ENCODE measurements at regions not wholly inside any gene's neighbourhood (a gene's known extent, or its start where the extent isn't known, plus 50 kb on each side); places are given as distances from the start of the nearest gene placed in this dataset.

GRCh38 chr9:1530696-1531095 lies 480.5 kb downstream of the DMRT2 start:
- no peak overlapping the region for H3K4me2 ChIP-seq (ENCODE audit: insufficient read depth, low read length)
- intact Hi-C loops (cut with micrococcal nuclease) (no loop called here), dilution Hi-C loops (cut with MboI; ENCODE audit: extremely low pct_ligation_motif_present, low sequenced_read_pairs) (no loop called here)
- BruUV-seq (replicated peaks) = no TSS peak
- POLR2A ChIA-PET = no interaction called here
- no peaks in the 10 kb centered on the region for H3K9me1 ChIP-seq (replicated peaks; ENCODE audit: control insufficient read depth, extremely low read depth, insufficient read depth, low read length)
- peaks cover 2% of the 10 kb centered on the region for H3K9me3 ChIP-seq (replicated peaks; ENCODE audit: control insufficient read depth, insufficient read depth, low read length)
- no peak overlapping the region for H3K4me3 ChIP-seq (replicated peaks in 1 of 3; ENCODE audit: insufficient read depth in 1 of 3, low read depth in 1 of 3, low read length in 3 of 3)
- CTCF ChIA-PET = no interaction called here
- no peaks in the 10 kb centered on the region for H3K27me3 ChIP-seq (ENCODE audit: control insufficient read depth in 2 of 2, insufficient read depth in 2 of 2, low read length in 2 of 2)
- no peak overlapping the region for H3K9ac ChIP-seq (replicated peaks; ENCODE audit: extremely low read depth, insufficient read depth, low read length)
- TF ChIP-seq, protein P1, sequence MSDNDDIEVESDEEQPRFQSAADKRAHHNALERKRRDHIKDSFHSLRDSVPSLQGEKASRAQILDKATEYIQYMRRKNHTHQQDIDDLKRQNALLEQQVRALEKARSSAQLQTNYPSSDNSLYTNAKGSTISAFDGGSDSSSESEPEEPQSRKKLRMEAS (IDR thresholded peaks at IDR 0.05; ENCODE audit: insufficient read depth, insufficient read length) = no peak
- TF ChIP-seq MYC (IDR thresholded peaks at IDR 0.05; ENCODE audit: low read depth, low read length) = no peak
- no peak for TF ChIP-seq JUN (IDR thresholded peaks at IDR 0.05; ENCODE audit: borderline replicate concordance, insufficient read depth, insufficient read length, low read depth)
- no peak for TF ChIP-seq POLR2A (IDR thresholded peaks at IDR 0.05; ENCODE audit: low read depth, low read length)
- TF ChIP-seq EZH2 (IDR thresholded peaks at IDR 0.05; ENCODE audit: borderline replicate concordance, low read depth, low read length, severe bottlenecking) = no peak
- TF ChIP-seq, protein P2, sequence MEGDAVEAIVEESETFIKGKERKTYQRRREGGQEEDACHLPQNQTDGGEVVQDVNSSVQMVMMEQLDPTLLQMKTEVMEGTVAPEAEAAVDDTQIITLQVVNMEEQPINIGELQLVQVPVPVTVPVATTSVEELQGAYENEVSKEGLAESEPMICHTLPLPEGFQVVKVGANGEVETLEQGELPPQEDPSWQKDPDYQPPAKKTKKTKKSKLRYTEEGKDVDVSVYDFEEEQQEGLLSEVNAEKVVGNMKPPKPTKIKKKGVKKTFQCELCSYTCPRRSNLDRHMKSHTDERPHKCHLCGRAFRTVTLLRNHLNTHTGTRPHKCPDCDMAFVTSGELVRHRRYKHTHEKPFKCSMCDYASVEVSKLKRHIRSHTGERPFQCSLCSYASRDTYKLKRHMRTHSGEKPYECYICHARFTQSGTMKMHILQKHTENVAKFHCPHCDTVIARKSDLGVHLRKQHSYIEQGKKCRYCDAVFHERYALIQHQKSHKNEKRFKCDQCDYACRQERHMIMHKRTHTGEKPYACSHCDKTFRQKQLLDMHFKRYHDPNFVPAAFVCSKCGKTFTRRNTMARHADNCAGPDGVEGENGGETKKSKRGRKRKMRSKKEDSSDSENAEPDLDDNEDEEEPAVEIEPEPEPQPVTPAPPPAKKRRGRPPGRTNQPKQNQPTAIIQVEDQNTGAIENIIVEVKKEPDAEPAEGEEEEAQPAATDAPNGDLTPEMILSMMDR (IDR thresholded peaks at IDR 0.05; ENCODE audit: extremely low read depth in 1 of 2, insufficient read depth in 1 of 2, low read depth in 1 of 2, low read length in 2 of 2) = no peak
- TF ChIP-seq POLR2AphosphoS5 (IDR thresholded peaks at IDR 0.05; ENCODE audit: insufficient read depth, low read depth, low read length) = no peak
- no peak for TF ChIP-seq FOS (IDR thresholded peaks at IDR 0.05; ENCODE audit: borderline replicate concordance, insufficient read depth, low read length)
- no peak for TF ChIP-seq GATA2 (IDR thresholded peaks at IDR 0.05; ENCODE audit: insufficient read depth, insufficient read length, low read depth, low read length)
- H4K20me1 ChIP-seq (replicated peaks; ENCODE audit: control insufficient read depth, extremely low read depth, insufficient read depth, low read length) = no peaks in the 10 kb centered on the region
- DNase-seq (ENCODE audit: low read depth, low spot score) (no peak), FAIRE-seq (no peak)
- H3K36me3 ChIP-seq (ENCODE audit: control insufficient read depth in 2 of 2, extremely low read depth in 1 of 2, insufficient read depth in 2 of 2, low read length in 2 of 2) = no peaks in the 10 kb centered on the region
- no peak overlapping the region for H2AFZ ChIP-seq (ENCODE audit: low read depth, low read length)
- no peak overlapping the region for H3K27ac ChIP-seq (ENCODE audit: insufficient read depth, low read depth, low read length)
- no peaks in the 10 kb centered on the region for H3K4me1 ChIP-seq (ENCODE audit: control insufficient read depth, extremely low read depth, insufficient read depth, low read length)
- no peaks in the 10 kb centered on the region for H3K79me2 ChIP-seq (ENCODE audit: control insufficient read depth, insufficient read depth, low read length)

Measured in endothelial cell of umbilical vein (primary cell).